Psoas muscle (tissue), 7 donors: ENCODE measurements at regions not wholly inside any gene's neighbourhood (a gene's known extent, or its start where the extent isn't known, plus 50 kb on each side); places are given as distances from the start of the nearest gene placed in this dataset.

ENCODE experiments used
- ATAC-seq, 4 donors: fragments of 200-7000 bp; cut with Tn5 transposase; one replicate each; pipeline ENCODE4 v1.9.1; 2020; ENCODE audit warnings: moderate library complexity in 3 of 4, mild to moderate bottlenecking in 2 of 4
- DNase-seq, 2 donors: peaks; one replicate each; pipeline ENCODE4 v3.0.0-alpha.2; 2020
- H3K27ac ChIP-seq: fragments of 200-600 bp; one replicate; pipeline ENCODE4 v1.8.0; 2022
- H3K27me3 ChIP-seq, 3 donors: fragments of 200-600 bp in 1 of 3; one replicate each; pipeline versions ENCODE4 v1.6.1 to v1.8.0; 2013 to 2022; ENCODE audit warnings: low read length in 2 of 3, mild to moderate bottlenecking in 2 of 3, moderate library complexity in 1 of 3; ENCODE audit not compliant: insufficient read depth in 3 of 3
- H3K36me3 ChIP-seq, 2 donors: fragments of 200-600 bp in 1 of 2; one replicate each; pipeline versions ENCODE4 v1.6.1 to v1.8.0; 2013 to 2022; ENCODE audit warnings: low read depth in 1 of 2, mild to moderate bottlenecking in 1 of 2, moderate library complexity in 1 of 2; ENCODE audit not compliant: insufficient read depth in 1 of 2
- H3K4me1 ChIP-seq: fragments of 200-600 bp; one replicate; pipeline ENCODE4 v1.8.0; 2022
- H3K4me3 ChIP-seq: fragments of 200-600 bp; one replicate; pipeline ENCODE4 v1.8.0; 2022; ENCODE audit warnings: mild to moderate bottlenecking
- H3K9me3 ChIP-seq: fragments of 200-600 bp; one replicate; pipeline ENCODE4 v1.8.0; 2022
- CTCF ChIP-seq: fragments of 200-600 bp; IDR thresholded peaks from one replicate; pipeline ENCODE4 v1.8.0; 2022; ENCODE audit warnings: antibody characterized with exemption
- WGBS, 3 donors: extraction: QIAGEN DNeasy Blood & Tissue Kit; methylation state at CpG; one replicate each; pipeline versions ENCODE4 v1.1.6 to v1.1.7; 2013; 5-methylcytosine and 5-hydroxymethylcytosine counted together
- intact Hi-C, 2 donors: fragments of 100-400 bp; cut with DNase I; formaldehyde crosslinking; loops; one replicate each; pipeline versions ENCODE4 v1.11.0 to v1.14.2; 2022
- donor health status: healthy with polysubstance abuse.
- donor health status: DM: no; HTN: no; CAD: no; lungs with moderate emphysema.
- donor health status: Bipolar disorder and iron deficiency.
- donor health status: healthy.
- donor health status: DM: yes; HTN: yes; CAD: no.
- donor health status: DM: no; HTN: no; CAD: no.
- donor health status: DM: yes; HTN: yes; CAD: no.

DNA sequence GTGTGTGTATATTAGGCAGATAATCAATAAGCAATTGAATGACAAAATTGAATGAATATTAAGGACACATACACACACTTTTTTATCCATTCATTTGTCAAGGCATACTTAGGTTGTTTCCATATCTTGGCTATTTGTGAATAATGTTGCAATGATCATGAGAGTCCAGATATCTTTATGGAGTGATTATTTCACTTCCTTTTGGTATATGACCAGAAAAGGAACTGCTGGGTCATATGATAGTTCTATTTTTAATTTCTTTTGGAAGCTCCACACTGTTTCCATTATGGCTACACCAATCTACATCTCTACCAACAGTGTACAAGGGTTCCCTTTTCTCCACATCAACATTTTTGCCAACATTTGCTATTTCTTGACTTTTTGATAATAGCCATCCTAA lies 137.7 kb upstream of the PAPPA start:
- H3K27me3 ChIP-seq: no peaks in the 10 kb centered on the region
- no peak overlapping the region for H3K4me3 ChIP-seq
- no peak for TF ChIP-seq CTCF
- ATAC-seq (no peak), DNase-seq (no peak)
- intact Hi-C loops: no loop called here
- H3K9me3 ChIP-seq: no peaks in the 10 kb centered on the region
- H3K4me1 ChIP-seq: no peaks in the 10 kb centered on the region
- H3K27ac ChIP-seq: no peak overlapping the region
- H3K36me3 ChIP-seq: no peaks in the 10 kb centered on the region

DNA sequence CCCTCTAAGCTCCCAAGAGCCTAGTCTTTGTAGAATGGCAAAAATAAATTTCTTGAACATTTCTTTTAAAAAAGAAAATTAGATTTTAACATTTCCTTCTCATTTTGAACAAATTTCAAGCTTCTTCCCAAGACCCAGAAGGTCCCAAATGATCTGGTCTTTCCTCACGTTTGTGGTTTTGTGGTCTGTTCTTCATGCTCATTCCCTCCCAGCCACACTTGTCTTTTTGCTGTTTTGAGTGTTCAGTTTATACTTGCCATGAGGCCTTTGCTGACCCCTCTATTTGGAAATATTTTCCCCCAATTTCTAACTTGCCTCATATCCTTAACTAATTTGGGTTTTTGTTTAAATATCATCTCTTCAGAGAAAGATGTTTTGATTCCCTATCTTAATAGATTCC lies 133.4 kb upstream of the PAPPA start:
- Histone ChIP-seq H3K4me1 (no peaks in the 10 kb centered on the region), H3K4me3 (no peak overlapping the region), H3K27me3 (no peaks in the 10 kb centered on the region), H3K9me3 (peaks cover 3% of the 10 kb centered on the region), H3K27ac (no peak overlapping the region), H3K36me3 (no peaks in the 10 kb centered on the region)
- DNase-seq (no peak), ATAC-seq (no peak)
- TF ChIP-seq CTCF: no peak
- intact Hi-C loops: no loop called here
- WGBS, 3 donors: 45 to 76% (median 66%) methylated on average over 1 of the region's 1 CpG

GRCh38 chr9:116020801-116021200 lies 132.8 kb upstream of the PAPPA start:
- H3K4me3 ChIP-seq: no peak overlapping the region
- no peaks in the 10 kb centered on the region for H3K27me3 ChIP-seq
- no peaks in the 10 kb centered on the region for H3K36me3 ChIP-seq
- intact Hi-C loops: no loop called here
- peaks cover 3% of the 10 kb centered on the region for H3K9me3 ChIP-seq
- H3K27ac ChIP-seq: no peak overlapping the region
- TF ChIP-seq CTCF: no peak
- no peaks in the 10 kb centered on the region for H3K4me1 ChIP-seq
- ATAC-seq (no peak), DNase-seq (no peak)

GRCh38 chr9:116027096-116027495 lies 126.5 kb upstream of the PAPPA start:
- ATAC-seq (no peak), DNase-seq (no peak)
- no peak overlapping the region for H3K27ac ChIP-seq
- 65 to 67% (median 66%) methylated on average over 1 of the region's 1 CpG for WGBS, 3 donors
- H3K9me3 ChIP-seq: peaks cover 12% of the 10 kb centered on the region
- intact Hi-C loops: no loop called here
- no peak for TF ChIP-seq CTCF
- no peaks in the 10 kb centered on the region for H3K4me1 ChIP-seq
- no peak overlapping the region for H3K4me3 ChIP-seq
- no peaks in the 10 kb centered on the region for H3K27me3 ChIP-seq
- H3K36me3 ChIP-seq: no peaks in the 10 kb centered on the region

DNA sequence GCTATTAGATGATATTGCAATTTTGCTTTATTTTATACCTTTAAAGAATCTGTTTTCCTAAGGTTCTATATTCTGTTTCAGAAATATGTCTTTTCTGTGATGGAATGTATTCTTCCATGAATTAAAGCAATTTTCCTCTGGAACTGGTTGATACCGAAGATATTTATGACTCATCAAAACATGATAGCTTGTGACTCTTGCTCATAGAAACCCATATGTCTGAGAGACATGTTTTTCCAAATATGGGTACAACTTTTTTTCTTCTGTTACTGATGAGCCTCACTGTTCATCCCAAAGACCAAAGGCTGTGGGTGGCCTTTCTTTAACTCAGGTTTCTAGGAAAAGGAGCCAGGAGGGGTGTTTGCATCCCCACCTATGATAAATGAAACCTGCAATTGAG lies 126.1 kb upstream of the PAPPA start:
- Histone ChIP-seq H3K4me3 (no peak overlapping the region), H3K4me1 (no peaks in the 10 kb centered on the region), H3K9me3 (peaks cover 12% of the 10 kb centered on the region), H3K27ac (no peak overlapping the region), H3K36me3 (no peaks in the 10 kb centered on the region), H3K27me3 (no peaks in the 10 kb centered on the region)
- ATAC-seq (no peak), DNase-seq (no peak)
- no peak for TF ChIP-seq CTCF
- intact Hi-C loops: no loop called here
- 70 to 83% (median 83%) methylated on average over 1 of the region's 1 CpG for WGBS, 3 donors
